CD14-positive monocyte (primary cell): ENCODE measurements at regions not wholly inside any gene's neighbourhood (a gene's known extent, or its start where the extent isn't known, plus 50 kb on each side); places are given as distances from the start of the nearest gene placed in this dataset.

Experiments
- DNase-seq, 3 donors: peaks; one replicate each; pipeline ENCODE4 v3.0.0-alpha.2; 2011 to 2022
- H2AFZ ChIP-seq: 2 replicates; pipeline ENCODE4 v1.6.0; 2012; ENCODE audit warnings: mild to moderate bottlenecking, low read depth, low read length, inconsistent platforms; ENCODE audit not compliant: insufficient read depth, poor library complexity, severe bottlenecking
- H3K27ac ChIP-seq, 2 donors: 1 replicate in 1 of 2; 2 replicates in 1 of 2; pipeline ENCODE4 v1.5.1; 2012 to 2013; ENCODE audit warnings: low read length in 2 of 2, control low read depth in 1 of 2, inconsistent platforms in 1 of 2, low read depth in 1 of 2, mild to moderate bottlenecking in 1 of 2
- H3K27me3 ChIP-seq, 2 donors: one replicate each; pipeline versions ENCODE4 v1.6.0 to v1.6.1; 2011 to 2013; ENCODE audit warnings: low read length in 2 of 2; ENCODE audit not compliant: control insufficient read depth in 2 of 2, insufficient read depth in 2 of 2
- H3K36me3 ChIP-seq, 2 donors: replicated peaks in 1 of 2; 1 replicate in 1 of 2; 2 replicates in 1 of 2; pipeline versions ENCODE4 v1.5.1 to v1.6.1; 2012 to 2013; ENCODE audit warnings: low read length in 2 of 2, control low read depth in 1 of 2, inconsistent platforms in 1 of 2, mild to moderate bottlenecking in 1 of 2; ENCODE audit not compliant: insufficient read depth in 2 of 2, control insufficient read depth in 1 of 2
- H3K4me1 ChIP-seq, 2 donors: 1 replicate in 1 of 2; 2 replicates in 1 of 2; pipeline versions ENCODE4 v1.5.1 to v1.6.1; 2012 to 2013; ENCODE audit warnings: low read length in 2 of 2, control low read depth in 1 of 2, inconsistent platforms in 1 of 2, mild to moderate bottlenecking in 1 of 2, moderate library complexity in 1 of 2; ENCODE audit not compliant: insufficient read depth in 2 of 2, control insufficient read depth in 1 of 2
- H3K4me2 ChIP-seq: replicated peaks from 2 replicates; pipeline ENCODE3; 2012; ENCODE audit warnings: low read length, moderate library complexity, mild to moderate bottlenecking; ENCODE audit not compliant: poor library complexity, severe bottlenecking; ENCODE audit errors: extremely low read depth
- H3K4me3 ChIP-seq, 3 experiments: fragments of 200-600 bp in 1 of 3; sonication (generic) in 1 of 3; replicated peaks in 1 of 3; 1 replicate in 2 of 3; 2 replicates in 1 of 3; pipeline ENCODE4 v1.5.1; 2011 to 2013; ENCODE audit warnings: low read length in 3 of 3, mild to moderate bottlenecking in 3 of 3, control low read depth in 2 of 3, low read depth in 2 of 3, inconsistent platforms in 1 of 3, moderate library complexity in 1 of 3
- H3K79me2 ChIP-seq: 2 replicates; pipeline ENCODE4 v1.6.0; 2012; ENCODE audit warnings: mild to moderate bottlenecking, control low read depth, inconsistent platforms, low read length, moderate library complexity; ENCODE audit not compliant: insufficient read depth
- H3K9ac ChIP-seq: 2 replicates; pipeline ENCODE4 v1.6.0; 2017; ENCODE audit warnings: low read length, mild to moderate bottlenecking; ENCODE audit not compliant: insufficient read depth, poor library complexity, severe bottlenecking
- H3K9me3 ChIP-seq, 2 donors: replicated peaks in 1 of 2; 1 replicate in 1 of 2; 2 replicates in 1 of 2; pipeline versions ENCODE4 v1.5.1 to v1.6.1; 2012 to 2013; ENCODE audit warnings: low read length in 2 of 2, control low read depth in 1 of 2; ENCODE audit not compliant: control insufficient read depth in 1 of 2, insufficient read depth in 1 of 2
- H4K20me1 ChIP-seq: 2 replicates; pipeline ENCODE4 v1.6.0; 2012; ENCODE audit warnings: mild to moderate bottlenecking, low read length, control low read depth, moderate library complexity; ENCODE audit not compliant: insufficient read depth
- H3K27ac Mint-ChIP-seq, 7 donors: one replicate each; pipeline ENCODE4 v1.8.0; 2020; ENCODE audit warnings: mild to moderate bottlenecking in 7 of 7, mixed read lengths in 7 of 7, moderate library complexity in 6 of 7, inconsistent platforms in 2 of 7
- H3K27me3 Mint-ChIP-seq, 3 donors: one replicate each; pipeline ENCODE4 v1.8.0; 2021 to 2022; ENCODE audit warnings: low read depth in 3 of 3, mild to moderate bottlenecking in 3 of 3, mixed read lengths in 3 of 3, moderate library complexity in 3 of 3, inconsistent platforms in 1 of 3
- H3K36me3 Mint-ChIP-seq, 2 donors: one replicate each; pipeline ENCODE4 v1.8.0; 2020; ENCODE audit warnings: mixed read lengths in 2 of 2, inconsistent platforms in 1 of 2, mild to moderate bottlenecking in 1 of 2
- H3K4me1 Mint-ChIP-seq: one replicate; pipeline ENCODE4 v1.8.0; 2020; ENCODE audit warnings: mild to moderate bottlenecking, mixed read lengths
- H3K4me3 Mint-ChIP-seq, 2 donors: one replicate each; pipeline ENCODE4 v1.8.0; 2020; ENCODE audit warnings: mild to moderate bottlenecking in 2 of 2, mixed read lengths in 2 of 2, moderate library complexity in 1 of 2
- H3K9me3 Mint-ChIP-seq, 7 donors: one replicate each; pipeline ENCODE4 v1.8.0; 2020 to 2022; ENCODE audit warnings: mixed read lengths in 7 of 7, mild to moderate bottlenecking in 6 of 7, moderate library complexity in 6 of 7, inconsistent platforms in 2 of 7
- WGBS: methylation state at CpG from one replicate; pipeline ENCODE4 v1.1.5; 2013; ENCODE audit warnings: missing lambda C conversion rate; ENCODE audit not compliant: insufficient coverage; 5-methylcytosine and 5-hydroxymethylcytosine counted together
- intact Hi-C, 2 donors: fragments of 100-400 bp; cut with micrococcal nuclease; formaldehyde crosslinking; loops; one replicate each; pipeline versions ENCODE4 v1.15.0 to v1.15.1; 2023
- TF ChIP-seq, protein P1 (sequence below): fragments of 200-600 bp; IDR thresholded peaks from one replicate; pipeline ENCODE4 v1.8.0; 2022; ENCODE audit warnings: antibody characterized with exemption, mild to moderate bottlenecking

GRCh38 chr14:34368971-34369647, 92.9 kb downstream of the SPTSSA start:
- Mint-ChIP-seq H3K4me3 (peak overlapping the region in 1 of 2 donors; percentile 54), H3K4me1 (peaks cover 73% of the 10 kb centered on the region), H3K9me3 (no peaks in the 10 kb centered on the region), H3K27ac (peak overlapping the region; percentile 87 to 98 (median 93)), H3K36me3 (no peaks in the 10 kb centered on the region), H3K27me3 (peaks cover 0 to 2% (median 0%) of the 10 kb centered on the region in 3 donors)
- peak overlapping the region; percentile 64 for H3K4me2 ChIP-seq
- H3K79me2 ChIP-seq = no peaks in the 10 kb centered on the region
- H4K20me1 ChIP-seq = no peaks in the 10 kb centered on the region
- WGBS = 0% methylated on average over 2 of the region's 3 CpGs
- intact Hi-C loops = no loop called here
- peak; percentile 20 to 54 (median 34) for DNase-seq
- no peak overlapping the region for H2AFZ ChIP-seq
- TF ChIP-seq, protein P1, sequence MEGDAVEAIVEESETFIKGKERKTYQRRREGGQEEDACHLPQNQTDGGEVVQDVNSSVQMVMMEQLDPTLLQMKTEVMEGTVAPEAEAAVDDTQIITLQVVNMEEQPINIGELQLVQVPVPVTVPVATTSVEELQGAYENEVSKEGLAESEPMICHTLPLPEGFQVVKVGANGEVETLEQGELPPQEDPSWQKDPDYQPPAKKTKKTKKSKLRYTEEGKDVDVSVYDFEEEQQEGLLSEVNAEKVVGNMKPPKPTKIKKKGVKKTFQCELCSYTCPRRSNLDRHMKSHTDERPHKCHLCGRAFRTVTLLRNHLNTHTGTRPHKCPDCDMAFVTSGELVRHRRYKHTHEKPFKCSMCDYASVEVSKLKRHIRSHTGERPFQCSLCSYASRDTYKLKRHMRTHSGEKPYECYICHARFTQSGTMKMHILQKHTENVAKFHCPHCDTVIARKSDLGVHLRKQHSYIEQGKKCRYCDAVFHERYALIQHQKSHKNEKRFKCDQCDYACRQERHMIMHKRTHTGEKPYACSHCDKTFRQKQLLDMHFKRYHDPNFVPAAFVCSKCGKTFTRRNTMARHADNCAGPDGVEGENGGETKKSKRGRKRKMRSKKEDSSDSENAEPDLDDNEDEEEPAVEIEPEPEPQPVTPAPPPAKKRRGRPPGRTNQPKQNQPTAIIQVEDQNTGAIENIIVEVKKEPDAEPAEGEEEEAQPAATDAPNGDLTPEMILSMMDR = no peak
- H3K27me3 ChIP-seq = no peaks in the 10 kb centered on the region
- H3K9me3 ChIP-seq = no peaks in the 10 kb centered on the region
- H3K36me3 ChIP-seq = no peaks in the 10 kb centered on the region
- H3K4me1 ChIP-seq = peaks cover 81 to 84% of the 10 kb centered on the region in 2 donors
- peak overlapping the region; percentile 65 to 85 for H3K27ac ChIP-seq
- H3K4me3 ChIP-seq = peak overlapping the region in 1 of 3 experiments; percentile 56
- peak overlapping the region; percentile 17 for H3K9ac ChIP-seq

DNA sequence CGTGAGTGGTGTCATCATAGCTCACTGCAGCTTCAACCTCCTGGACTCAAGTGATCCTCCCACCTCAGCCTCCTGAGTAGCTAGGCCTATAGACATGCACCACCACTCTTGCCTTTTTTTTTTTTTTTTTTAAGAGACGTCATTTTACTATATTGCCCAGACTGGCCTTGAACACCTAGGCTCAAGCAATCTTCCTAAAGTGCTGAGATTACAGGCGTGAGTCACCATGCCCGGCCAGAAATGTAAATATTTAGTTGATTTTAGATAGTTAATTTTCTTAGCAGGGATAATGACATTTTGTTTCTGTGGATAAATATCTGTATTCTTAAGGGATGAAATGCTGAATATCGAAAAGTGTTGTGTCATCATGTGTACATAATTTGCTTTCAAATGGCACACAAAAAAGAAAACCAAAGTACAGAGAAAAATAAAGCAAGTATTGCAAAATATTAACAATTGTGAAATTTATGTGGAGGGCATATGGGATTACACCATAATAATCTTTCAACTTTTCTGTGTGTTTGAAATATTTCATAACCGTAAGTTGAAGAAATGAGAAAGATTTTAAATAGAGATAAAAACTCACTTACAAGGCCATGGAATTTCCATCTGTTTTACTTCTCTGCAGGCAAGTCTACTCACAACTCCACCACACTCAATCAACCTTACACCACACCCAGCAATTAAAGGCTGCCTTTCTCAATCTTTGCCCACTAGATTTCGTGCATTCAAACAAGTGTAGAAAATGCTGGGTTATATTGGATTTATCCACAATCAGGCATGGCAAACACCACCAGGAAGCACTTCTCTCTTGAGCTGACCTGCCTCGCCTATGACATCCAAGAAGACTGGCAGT, 93.7 kb downstream of the SPTSSA start:
- TF ChIP-seq, protein P1 = no peak
- Mint-ChIP-seq H3K27me3 (peaks cover 0 to 2% (median 0%) of the 10 kb centered on the region in 3 donors), H3K9me3 (no peaks in the 10 kb centered on the region), H3K27ac (peak overlapping the region; percentile 87 to 98 (median 93)), H3K4me3 (peak overlapping the region; percentile 7 to 54), H3K4me1 (peaks cover 77% of the 10 kb centered on the region), H3K36me3 (no peaks in the 10 kb centered on the region)
- H4K20me1 ChIP-seq = no peaks in the 10 kb centered on the region
- peak overlapping the region in 2 of 3 experiments; percentile 11 to 56 for H3K4me3 ChIP-seq
- H3K9me3 ChIP-seq = no peaks in the 10 kb centered on the region
- peak overlapping the region; percentile 64 for H3K4me2 ChIP-seq
- H3K27me3 ChIP-seq = no peaks in the 10 kb centered on the region
- 30% methylated on average over 2 of the region's 8 CpGs for WGBS
- H3K4me1 ChIP-seq = peaks cover 85 to 86% of the 10 kb centered on the region in 2 donors
- DNase-seq = peak; percentile 38 to 76 (median 69)
- intact Hi-C loops = no loop called here
- no peaks in the 10 kb centered on the region for H3K36me3 ChIP-seq
- no peaks in the 10 kb centered on the region for H3K79me2 ChIP-seq
- H2AFZ ChIP-seq = no peak overlapping the region
- peak overlapping the region; percentile 17 for H3K9ac ChIP-seq
- H3K27ac ChIP-seq = peak overlapping the region; percentile 70 to 85
